Ishikawa (cell line): ENCODE measurements at regions not wholly inside any gene's neighbourhood (a gene's known extent, or its start where the extent isn't known, plus 50 kb on each side); places are given as distances from the start of the nearest gene placed in this dataset.

Experiments
- CEBPB ChIP-seq: IDR thresholded peaks from 2 replicates; pipeline ENCODE4 v1.6.1; 2012
- CREB1 ChIP-seq: IDR thresholded peaks from 2 replicates; pipeline ENCODE4 v1.6.1; 2012; ENCODE audit warnings: low read depth
- EGR1 ChIP-seq: IDR thresholded peaks from 2 replicates; pipeline ENCODE4 v1.6.1; 2012
- EP300 ChIP-seq: IDR thresholded peaks from 2 replicates; pipeline ENCODE4 v1.6.1; 2012; ENCODE audit warnings: borderline replicate concordance
- FOXM1 ChIP-seq: IDR thresholded peaks from 2 replicates; pipeline ENCODE4 v1.6.1; 2012; ENCODE audit warnings: low read depth, borderline replicate concordance
- MAX ChIP-seq: IDR thresholded peaks from 2 replicates; pipeline ENCODE4 v1.6.1; 2012
- NFIC ChIP-seq: IDR thresholded peaks from 2 replicates; pipeline ENCODE4 v1.6.1; 2012
- REST ChIP-seq: IDR thresholded peaks from 2 replicates; pipeline ENCODE4 v1.6.1; 2012; ENCODE audit warnings: low read depth, mild to moderate bottlenecking
- TAF1 ChIP-seq: IDR thresholded peaks from 2 replicates; pipeline ENCODE4 v1.6.1; 2012; ENCODE audit warnings: low read depth, mild to moderate bottlenecking
- TCF12 ChIP-seq: IDR thresholded peaks from 2 replicates; pipeline ENCODE4 v1.6.1; 2012; ENCODE audit warnings: low read depth
- TEAD4 ChIP-seq: IDR thresholded peaks from 2 replicates; pipeline ENCODE4 v1.6.1; 2012
- USF1 ChIP-seq: IDR thresholded peaks from 2 replicates; pipeline ENCODE4 v1.6.1; 2012
- YY1 ChIP-seq: IDR thresholded peaks from 2 replicates; pipeline ENCODE4 v1.6.1; 2012; ENCODE audit warnings: low read depth
- ZBTB7A ChIP-seq: IDR thresholded peaks from 2 replicates; pipeline ENCODE4 v1.6.1; 2012; ENCODE audit warnings: low read depth

GRCh38 chr2:131641414-131642206 lies 113.9 kb downstream of the CCDC74A start:
- TF ChIP-seq TCF12, result no peak
- no peak for TF ChIP-seq TAF1
- TF ChIP-seq CREB1, result no peak
- no peak for TF ChIP-seq CEBPB
- TF ChIP-seq EP300, result no peak
- no peak for TF ChIP-seq REST
- TF ChIP-seq ZBTB7A, result no peak
- no peak for TF ChIP-seq NFIC
- TF ChIP-seq EGR1, result no peak
- TF ChIP-seq TEAD4, result no peak
- TF ChIP-seq USF1, result no peak
- TF ChIP-seq YY1, result no peak
- TF ChIP-seq MAX, result no peak
- TF ChIP-seq FOXM1, result no peak
